ENCODE measurements at regions not wholly inside any gene's neighbourhood (a gene's known extent, or its start where the extent isn't known, plus 50 kb on each side); places are given as distances from the start of the nearest gene placed in this dataset.

DNA sequence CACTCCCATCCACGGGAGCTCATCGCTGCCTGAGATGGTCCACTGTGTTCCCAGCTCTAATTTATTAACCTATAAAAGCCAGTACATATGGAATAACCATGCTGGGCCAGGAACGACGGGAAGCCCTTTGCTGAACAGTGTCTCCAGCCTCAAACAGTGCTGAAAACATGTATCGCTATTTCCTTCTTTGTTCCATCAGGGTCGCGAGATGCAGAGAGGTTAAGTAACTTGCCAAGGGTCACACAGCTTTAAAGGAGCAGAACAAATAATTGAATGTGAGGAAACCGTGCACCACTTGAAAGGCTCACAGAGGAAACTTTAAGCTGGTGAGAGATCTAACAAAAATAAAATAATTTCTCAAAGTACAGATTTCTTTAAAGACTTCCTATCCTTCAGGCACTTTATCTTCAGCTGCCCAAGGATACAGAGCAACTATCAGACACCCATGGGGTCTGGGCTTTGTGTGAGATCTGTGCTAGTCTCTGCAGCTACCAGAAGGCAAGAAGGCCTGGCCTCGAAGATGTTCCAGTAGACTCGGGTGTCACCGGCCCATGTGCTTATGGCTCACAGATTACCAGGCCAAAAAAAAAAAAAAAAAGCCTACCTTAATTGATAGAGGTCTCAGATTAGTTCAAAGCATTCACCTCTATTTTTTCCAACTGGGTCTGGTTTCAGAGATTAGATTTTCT is 207.8 kb upstream of the FOXF1 start:
- Histone ChIP-seq H3K27ac (ENCODE audit: low read depth, low read length) (no peak overlapping the region), H3K4me1 (ENCODE audit: control insufficient read depth, low read length) (no peaks in the 10 kb centered on the region), H3K4me3 (ENCODE audit: low read length) (no peak overlapping the region), H3K79me2 (ENCODE audit: control insufficient read depth, low read length) (no peaks in the 10 kb centered on the region), H3K36me3 (ENCODE audit: control insufficient read depth, low read length) (no peaks in the 10 kb centered on the region), H3K4me2 (ENCODE audit: low read length) (no peak overlapping the region), H4K20me1 (ENCODE audit: control insufficient read depth, insufficient read depth, low read depth, low read length) (no peaks in the 10 kb centered on the region), H3K9me2 (replicated peaks; ENCODE audit: control insufficient read depth, low read length) (no peaks in the 10 kb centered on the region), H3K27me3 (ENCODE audit: control insufficient read depth, low read length) (peaks cover 17% of the 10 kb centered on the region), H3F3A (ENCODE audit: control insufficient read depth, insufficient read depth) (no peaks in the 10 kb centered on the region), H3K9me3 (ENCODE audit: control insufficient read depth, insufficient read depth, low read length) (no peaks in the 10 kb centered on the region)
- no peak for TF ChIP-seq EZH2phosphoT487 (IDR thresholded peaks at IDR 0.05; ENCODE audit: borderline replicate concordance, low read length)
- TF ChIP-seq, protein P1, sequence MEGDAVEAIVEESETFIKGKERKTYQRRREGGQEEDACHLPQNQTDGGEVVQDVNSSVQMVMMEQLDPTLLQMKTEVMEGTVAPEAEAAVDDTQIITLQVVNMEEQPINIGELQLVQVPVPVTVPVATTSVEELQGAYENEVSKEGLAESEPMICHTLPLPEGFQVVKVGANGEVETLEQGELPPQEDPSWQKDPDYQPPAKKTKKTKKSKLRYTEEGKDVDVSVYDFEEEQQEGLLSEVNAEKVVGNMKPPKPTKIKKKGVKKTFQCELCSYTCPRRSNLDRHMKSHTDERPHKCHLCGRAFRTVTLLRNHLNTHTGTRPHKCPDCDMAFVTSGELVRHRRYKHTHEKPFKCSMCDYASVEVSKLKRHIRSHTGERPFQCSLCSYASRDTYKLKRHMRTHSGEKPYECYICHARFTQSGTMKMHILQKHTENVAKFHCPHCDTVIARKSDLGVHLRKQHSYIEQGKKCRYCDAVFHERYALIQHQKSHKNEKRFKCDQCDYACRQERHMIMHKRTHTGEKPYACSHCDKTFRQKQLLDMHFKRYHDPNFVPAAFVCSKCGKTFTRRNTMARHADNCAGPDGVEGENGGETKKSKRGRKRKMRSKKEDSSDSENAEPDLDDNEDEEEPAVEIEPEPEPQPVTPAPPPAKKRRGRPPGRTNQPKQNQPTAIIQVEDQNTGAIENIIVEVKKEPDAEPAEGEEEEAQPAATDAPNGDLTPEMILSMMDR (IDR thresholded peaks at IDR 0.05; ENCODE audit: low read depth, low read length, poor library complexity, severe bottlenecking), result no peak

DNA sequence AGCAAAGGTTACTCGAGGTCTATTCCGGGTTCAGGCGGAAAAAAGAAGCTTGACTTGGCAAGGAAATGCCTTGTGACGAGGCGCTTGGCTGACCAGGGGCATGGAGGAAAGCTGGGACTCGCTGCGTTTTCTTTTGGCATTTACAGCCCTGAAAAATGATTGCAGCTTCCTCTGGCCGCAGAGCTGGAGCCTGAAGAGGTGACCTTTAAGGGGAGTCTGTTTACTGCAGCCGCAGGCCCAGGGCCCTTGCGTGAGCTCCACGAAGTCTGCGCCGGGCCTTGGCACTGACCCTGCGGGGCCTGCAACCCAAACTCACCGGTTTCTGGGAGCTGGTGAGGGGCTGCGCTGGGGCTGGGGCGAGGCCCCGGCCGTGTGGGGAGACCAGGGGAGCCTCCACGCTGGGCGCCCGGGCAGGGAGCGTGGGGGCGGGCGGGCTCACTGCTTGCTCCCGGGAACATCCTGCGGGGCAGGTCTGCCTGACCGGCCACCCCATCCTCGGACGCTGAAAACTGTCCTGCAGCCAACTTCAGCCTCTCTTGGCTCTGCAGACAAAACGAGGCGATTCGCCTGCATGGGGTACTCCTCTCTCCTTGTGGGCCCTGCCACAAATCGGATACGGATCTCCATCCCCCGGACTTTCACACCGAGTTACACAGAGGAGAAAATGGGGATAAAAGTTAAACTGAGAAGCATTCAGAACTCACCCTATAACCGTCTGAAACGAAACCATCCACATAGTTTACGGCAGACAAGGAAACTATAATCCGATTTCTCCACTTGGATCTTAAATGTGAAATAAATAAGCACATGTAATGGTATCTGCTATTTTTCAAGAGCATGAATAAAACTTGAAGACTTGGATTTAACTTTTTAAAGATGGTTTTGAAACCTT is 206.3 kb upstream of the FOXF1 start:
- H3K27ac ChIP-seq (ENCODE audit: low read depth, low read length), result no peak overlapping the region
- H3K27me3 ChIP-seq (ENCODE audit: control insufficient read depth, low read length), result peaks cover 17% of the 10 kb centered on the region

DNA sequence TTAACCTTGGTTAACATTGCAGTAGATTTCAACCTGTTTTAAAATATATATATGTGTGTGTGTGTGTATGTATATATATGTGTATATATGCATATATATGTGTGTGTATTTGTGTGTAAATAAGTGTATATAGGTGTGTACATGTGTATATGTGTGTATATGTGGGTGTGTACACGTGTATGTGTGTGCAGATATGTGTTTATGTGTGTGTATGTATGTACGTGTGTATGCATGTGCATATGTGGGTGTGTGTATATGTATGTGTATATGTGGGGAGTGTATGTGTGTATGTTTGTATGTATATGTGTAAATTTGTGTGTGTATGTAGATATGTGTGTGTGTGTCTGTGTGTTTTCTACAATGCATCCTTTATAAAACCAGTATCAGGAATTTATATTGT is 205.5 kb upstream of the FOXF1 start:
- Histone ChIP-seq H3K4me2 (ENCODE audit: low read length) (no peak overlapping the region), H3K27ac (ENCODE audit: low read depth, low read length) (no peak overlapping the region), H3K9me2 (replicated peaks; ENCODE audit: control insufficient read depth, low read length) (no peaks in the 10 kb centered on the region), H3K4me1 (ENCODE audit: control insufficient read depth, low read length) (no peaks in the 10 kb centered on the region), H3F3A (ENCODE audit: control insufficient read depth, insufficient read depth) (no peaks in the 10 kb centered on the region), H3K9me3 (ENCODE audit: control insufficient read depth, insufficient read depth, low read length) (no peaks in the 10 kb centered on the region), H3K4me3 (ENCODE audit: low read length) (no peak overlapping the region), H3K79me2 (ENCODE audit: control insufficient read depth, low read length) (no peaks in the 10 kb centered on the region), H4K20me1 (ENCODE audit: control insufficient read depth, insufficient read depth, low read depth, low read length) (no peaks in the 10 kb centered on the region), H3K27me3 (ENCODE audit: control insufficient read depth, low read length) (peaks cover 16% of the 10 kb centered on the region), H3K36me3 (ENCODE audit: control insufficient read depth, low read length) (no peaks in the 10 kb centered on the region)
- no peak for TF ChIP-seq EZH2phosphoT487 (IDR thresholded peaks at IDR 0.05; ENCODE audit: borderline replicate concordance, low read length)
- TF ChIP-seq, protein P1 (IDR thresholded peaks at IDR 0.05; ENCODE audit: low read depth, low read length, poor library complexity, severe bottlenecking), result no peak

More for the DNA sequence above, 206.3 kb upstream of the FOXF1 start:
- Histone ChIP-seq H3K4me3 (ENCODE audit: low read length) (no peak overlapping the region), H4K20me1 (ENCODE audit: control insufficient read depth, insufficient read depth, low read depth, low read length) (no peaks in the 10 kb centered on the region), H3K9me2 (replicated peaks; ENCODE audit: control insufficient read depth, low read length) (no peaks in the 10 kb centered on the region), H3K79me2 (ENCODE audit: control insufficient read depth, low read length) (no peaks in the 10 kb centered on the region), H3K4me2 (ENCODE audit: low read length) (no peak overlapping the region), H3K36me3 (ENCODE audit: control insufficient read depth, low read length) (no peaks in the 10 kb centered on the region), H3K9me3 (ENCODE audit: control insufficient read depth, insufficient read depth, low read length) (no peaks in the 10 kb centered on the region), H3K4me1 (ENCODE audit: control insufficient read depth, low read length) (no peaks in the 10 kb centered on the region), H3F3A (ENCODE audit: control insufficient read depth, insufficient read depth) (no peaks in the 10 kb centered on the region)
- TF ChIP-seq, protein P1 (IDR thresholded peaks at IDR 0.05; ENCODE audit: low read depth, low read length, poor library complexity, severe bottlenecking), result no peak
- no peak for TF ChIP-seq EZH2phosphoT487 (IDR thresholded peaks at IDR 0.05; ENCODE audit: borderline replicate concordance, low read length)

Data from DOHH2 (cell line).